ENCODE measurements at regions not wholly inside any gene's neighbourhood (a gene's known extent, or its start where the extent isn't known, plus 50 kb on each side); places are given as distances from the start of the nearest gene placed in this dataset.

DNA sequence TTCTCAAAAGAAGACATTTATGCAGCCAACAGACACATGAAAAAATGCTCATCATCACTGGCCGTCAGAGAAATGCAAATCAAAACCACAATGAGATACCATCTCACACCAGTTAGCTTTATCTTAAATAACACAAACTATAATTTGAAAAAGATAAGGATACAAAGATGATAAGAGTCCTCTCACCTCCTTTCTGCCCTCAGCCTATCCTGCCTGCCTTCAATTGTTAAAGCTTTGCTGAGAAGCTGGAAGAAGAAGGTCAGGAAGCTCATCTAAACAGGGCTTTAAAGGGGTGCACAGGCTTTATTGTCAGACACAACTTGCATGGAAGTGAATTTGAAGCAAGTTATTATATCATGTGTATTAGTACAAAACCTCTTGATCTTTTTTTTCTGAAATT is 676.3 kb upstream of the GOT2 start:
- Histone ChIP-seq H3K36me3 (no peaks in the 10 kb centered on the region), H3K27me3 (replicated peaks in 1 of 7) (no peaks in the 10 kb centered on the region), H3K4me1 (no peaks in the 10 kb centered on the region), H3K4me3 (no peak overlapping the region), H3K9me3 (peaks cover 0 to 9% (median 0%) of the 10 kb centered on the region in 8 donors), H3K27ac (no peak overlapping the region)
- TF ChIP-seq POLR2A (IDR thresholded peaks at IDR 0.05) (no peak), POLR2AphosphoS5 (IDR thresholded peaks at IDR 0.05) (no peak)
- TF ChIP-seq, protein P1, sequence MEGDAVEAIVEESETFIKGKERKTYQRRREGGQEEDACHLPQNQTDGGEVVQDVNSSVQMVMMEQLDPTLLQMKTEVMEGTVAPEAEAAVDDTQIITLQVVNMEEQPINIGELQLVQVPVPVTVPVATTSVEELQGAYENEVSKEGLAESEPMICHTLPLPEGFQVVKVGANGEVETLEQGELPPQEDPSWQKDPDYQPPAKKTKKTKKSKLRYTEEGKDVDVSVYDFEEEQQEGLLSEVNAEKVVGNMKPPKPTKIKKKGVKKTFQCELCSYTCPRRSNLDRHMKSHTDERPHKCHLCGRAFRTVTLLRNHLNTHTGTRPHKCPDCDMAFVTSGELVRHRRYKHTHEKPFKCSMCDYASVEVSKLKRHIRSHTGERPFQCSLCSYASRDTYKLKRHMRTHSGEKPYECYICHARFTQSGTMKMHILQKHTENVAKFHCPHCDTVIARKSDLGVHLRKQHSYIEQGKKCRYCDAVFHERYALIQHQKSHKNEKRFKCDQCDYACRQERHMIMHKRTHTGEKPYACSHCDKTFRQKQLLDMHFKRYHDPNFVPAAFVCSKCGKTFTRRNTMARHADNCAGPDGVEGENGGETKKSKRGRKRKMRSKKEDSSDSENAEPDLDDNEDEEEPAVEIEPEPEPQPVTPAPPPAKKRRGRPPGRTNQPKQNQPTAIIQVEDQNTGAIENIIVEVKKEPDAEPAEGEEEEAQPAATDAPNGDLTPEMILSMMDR (IDR thresholded peaks at IDR 0.05 in 8 of 11, conservative IDR thresholded peaks at IDR 0.05 in 3 of 11) = no peak
- DNase-seq = no peak
- WGBS, 5 donors = 21 to 63% (median 26%) methylated on average over 1 of the region's 1 CpG
- intact Hi-C loops (cut with DNase I; ENCODE audit: low total_unique reads) = no loop called here

DNA sequence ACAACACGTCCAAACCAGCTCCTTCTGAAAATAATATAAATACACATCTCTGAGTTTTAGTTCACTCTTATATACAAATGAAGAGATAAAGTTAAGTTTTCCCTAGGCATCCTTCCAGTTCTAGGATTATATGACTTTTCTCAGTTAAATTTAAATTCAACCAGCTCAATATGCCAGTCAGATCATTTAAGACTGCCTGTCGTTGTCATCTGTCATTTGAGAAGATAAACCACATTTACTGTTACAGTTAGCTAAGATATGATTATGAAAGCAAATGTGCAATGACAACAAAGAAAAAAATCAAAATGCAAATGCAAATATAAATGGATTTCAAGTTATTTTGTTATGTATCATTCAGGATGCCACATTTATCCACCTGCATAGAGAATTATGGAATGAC is 671.7 kb upstream of the GOT2 start:
- H3K36me3 ChIP-seq = no peaks in the 10 kb centered on the region
- TF ChIP-seq POLR2A (IDR thresholded peaks at IDR 0.05) (no peak), POLR2AphosphoS5 (IDR thresholded peaks at IDR 0.05) (no peak)
- TF ChIP-seq, protein P1 (IDR thresholded peaks at IDR 0.05 in 8 of 11, conservative IDR thresholded peaks at IDR 0.05 in 3 of 11) = no peak
- no peak overlapping the region for H3K4me3 ChIP-seq
- 75 to 96% (median 86%) methylated on average over 2 of the region's 2 CpGs for WGBS, 5 donors
- H3K27ac ChIP-seq = no peak overlapping the region
- no peaks in the 10 kb centered on the region for H3K27me3 ChIP-seq (replicated peaks in 1 of 7)
- DNase-seq = no peak
- no peaks in the 10 kb centered on the region for H3K4me1 ChIP-seq
- H3K9me3 ChIP-seq = peaks cover 0 to 9% (median 0%) of the 10 kb centered on the region in 8 donors
- intact Hi-C loops (cut with DNase I; ENCODE audit: low total_unique reads) = no loop called here

DNA sequence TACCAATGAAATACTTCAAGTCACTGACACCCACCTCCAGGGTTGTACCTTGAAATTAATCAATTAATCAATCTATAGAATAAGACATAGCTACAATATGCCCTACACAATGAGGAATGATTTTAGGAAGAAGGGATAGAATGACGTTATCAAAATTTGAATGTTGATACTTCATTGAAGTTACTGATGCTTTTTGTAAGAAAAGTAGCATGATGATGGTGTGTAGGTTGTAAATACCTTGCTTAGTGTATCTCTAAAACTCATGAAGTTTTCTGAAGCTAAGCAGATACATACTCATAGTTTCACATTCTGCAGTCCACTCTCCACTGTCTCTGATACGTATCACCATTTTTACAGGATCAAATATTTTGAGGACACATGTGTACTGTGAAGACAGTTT is 670.4 kb upstream of the GOT2 start:
- TF ChIP-seq POLR2A (IDR thresholded peaks at IDR 0.05) = no peak
- TF ChIP-seq, protein P1 (IDR thresholded peaks at IDR 0.05 in 8 of 11, conservative IDR thresholded peaks at IDR 0.05 in 3 of 11) = no peak
- no peak for TF ChIP-seq POLR2AphosphoS5 (IDR thresholded peaks at IDR 0.05)
- DNase-seq = no peak
- no peak overlapping the region for H3K4me3 ChIP-seq
- no peaks in the 10 kb centered on the region for H3K27me3 ChIP-seq (replicated peaks in 1 of 7)
- peaks cover 0 to 9% (median 0%) of the 10 kb centered on the region in 8 donors for H3K9me3 ChIP-seq
- no peaks in the 10 kb centered on the region for H3K36me3 ChIP-seq
- no peak overlapping the region for H3K27ac ChIP-seq
- intact Hi-C loops (cut with DNase I; ENCODE audit: low total_unique reads) = no loop called here
- WGBS, 5 donors = 79 to 93% (median 87%) methylated on average over 2 of the region's 2 CpGs
- no peaks in the 10 kb centered on the region for H3K4me1 ChIP-seq

DNA sequence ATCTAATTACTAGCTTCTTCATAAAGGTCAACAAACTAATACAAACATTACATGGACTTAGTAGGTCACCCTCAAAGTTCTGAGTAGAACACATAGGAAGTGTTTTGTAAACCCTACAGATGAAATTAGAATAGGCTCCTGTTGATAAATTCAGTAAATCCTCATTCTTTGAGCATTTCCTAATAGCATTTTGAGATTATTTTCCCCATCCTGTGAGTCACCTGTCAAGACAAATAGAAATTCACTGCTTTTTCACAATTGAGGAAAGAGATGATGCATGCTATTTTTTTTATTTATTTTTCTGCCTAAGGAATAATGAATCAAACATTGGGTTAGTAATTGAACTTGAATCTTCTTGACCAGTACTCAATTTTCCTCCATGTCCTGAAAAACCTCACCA is 666.7 kb upstream of the GOT2 start:
- no peak overlapping the region for H3K4me3 ChIP-seq
- H3K27me3 ChIP-seq (replicated peaks in 1 of 7) = no peaks in the 10 kb centered on the region
- no peak overlapping the region for H3K27ac ChIP-seq
- intact Hi-C loops (cut with DNase I; ENCODE audit: low total_unique reads) = no loop called here
- H3K36me3 ChIP-seq = no peaks in the 10 kb centered on the region
- DNase-seq = no peak
- H3K9me3 ChIP-seq = peaks cover 0 to 3% (median 0%) of the 10 kb centered on the region in 8 donors
- TF ChIP-seq, protein P1 (IDR thresholded peaks at IDR 0.05 in 8 of 11, conservative IDR thresholded peaks at IDR 0.05 in 3 of 11) = no peak
- TF ChIP-seq POLR2AphosphoS5 (IDR thresholded peaks at IDR 0.05) (no peak), POLR2A (IDR thresholded peaks at IDR 0.05) (no peak)
- H3K4me1 ChIP-seq = no peaks in the 10 kb centered on the region
